ENCODE measurements at regions not wholly inside any gene's neighbourhood (a gene's known extent, or its start where the extent isn't known, plus 50 kb on each side); places are given as distances from the start of the nearest gene placed in this dataset.

DNA sequence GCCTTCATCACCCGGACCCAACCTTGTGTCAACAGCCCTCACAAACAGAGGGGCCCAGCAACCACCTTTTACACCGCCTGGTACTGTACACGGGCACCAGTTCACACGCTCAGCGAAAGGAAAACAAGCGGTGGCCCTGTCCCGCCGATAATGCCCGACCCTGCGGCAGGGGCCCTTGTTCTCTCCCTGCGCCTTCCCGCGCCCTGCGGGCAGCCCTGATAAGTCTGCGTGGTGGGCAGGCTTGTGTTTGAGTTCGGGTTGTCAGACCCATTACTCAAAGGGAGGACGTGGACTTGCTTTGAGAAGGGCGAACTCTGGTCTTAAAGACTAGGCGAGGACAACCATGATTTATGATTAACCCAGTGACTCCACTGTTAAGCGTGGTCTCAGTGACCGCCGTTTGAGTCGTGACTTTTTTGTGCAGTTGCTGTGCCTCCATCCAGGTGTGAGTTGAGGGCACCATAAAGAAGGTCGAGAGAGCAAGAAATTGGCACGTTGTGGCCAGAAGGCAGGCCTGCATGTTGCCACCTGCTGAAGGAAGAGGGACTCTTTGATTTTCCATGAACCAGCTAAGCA is 167.4 kb upstream of the GATA6 start (continued):
- TF ChIP-seq, protein P1, sequence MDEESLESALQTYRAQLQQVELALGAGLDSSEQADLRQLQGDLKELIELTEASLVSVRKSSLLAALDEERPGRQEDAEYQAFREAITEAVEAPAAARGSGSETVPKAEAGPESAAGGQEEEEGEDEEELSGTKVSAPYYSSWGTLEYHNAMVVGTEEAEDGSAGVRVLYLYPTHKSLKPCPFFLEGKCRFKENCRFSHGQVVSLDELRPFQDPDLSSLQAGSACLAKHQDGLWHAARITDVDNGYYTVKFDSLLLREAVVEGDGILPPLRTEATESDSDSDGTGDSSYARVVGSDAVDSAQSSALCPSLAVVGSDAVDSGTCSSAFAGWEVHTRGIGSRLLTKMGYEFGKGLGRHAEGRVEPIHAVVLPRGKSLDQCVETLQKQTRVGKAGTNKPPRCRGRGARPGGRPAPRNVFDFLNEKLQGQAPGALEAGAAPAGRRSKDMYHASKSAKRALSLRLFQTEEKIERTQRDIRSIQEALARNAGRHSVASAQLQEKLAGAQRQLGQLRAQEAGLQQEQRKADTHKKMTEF (CRISPR knock-in tag; IDR thresholded peaks at IDR 0.05), result peak; percentile 56; the same call in 1 of the 2 replicates
- TF ChIP-seq, protein P2, sequence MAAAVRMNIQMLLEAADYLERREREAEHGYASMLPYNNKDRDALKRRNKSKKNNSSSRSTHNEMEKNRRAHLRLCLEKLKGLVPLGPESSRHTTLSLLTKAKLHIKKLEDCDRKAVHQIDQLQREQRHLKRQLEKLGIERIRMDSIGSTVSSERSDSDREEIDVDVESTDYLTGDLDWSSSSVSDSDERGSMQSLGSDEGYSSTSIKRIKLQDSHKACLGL (CRISPR knock-in tag; IDR thresholded peaks at IDR 0.05), result no peak
- TF ChIP-seq ZNF768 (CRISPR knock-in tag; IDR thresholded peaks at IDR 0.05), result peak; percentile 53
- no peak for TF ChIP-seq KAT2B (IDR thresholded peaks at IDR 0.05; ENCODE audit: borderline replicate concordance, low read depth, low read length)
- TF ChIP-seq ZMYM4 (CRISPR knock-in tag; IDR thresholded peaks at IDR 0.05), result peak; percentile 85
- TF ChIP-seq, protein P3, sequence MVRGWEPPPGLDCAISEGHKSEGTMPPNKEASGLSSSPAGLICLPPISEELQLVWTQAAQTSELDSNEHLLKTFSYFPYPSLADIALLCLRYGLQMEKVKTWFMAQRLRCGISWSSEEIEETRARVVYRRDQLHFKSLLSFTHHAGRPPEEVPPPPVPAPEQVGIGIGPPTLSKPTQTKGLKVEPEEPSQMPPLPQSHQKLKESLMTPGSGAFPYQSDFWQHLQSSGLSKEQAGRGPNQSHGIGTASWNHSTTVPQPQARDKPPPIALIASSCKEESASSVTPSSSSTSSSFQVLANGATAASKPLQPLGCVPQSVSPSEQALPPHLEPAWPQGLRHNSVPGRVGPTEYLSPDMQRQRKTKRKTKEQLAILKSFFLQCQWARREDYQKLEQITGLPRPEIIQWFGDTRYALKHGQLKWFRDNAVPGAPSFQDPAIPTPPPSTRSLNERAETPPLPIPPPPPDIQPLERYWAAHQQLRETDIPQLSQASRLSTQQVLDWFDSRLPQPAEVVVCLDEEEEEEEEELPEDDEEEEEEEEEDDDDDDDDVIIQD (CRISPR knock-in tag; IDR thresholded peaks at IDR 0.05; ENCODE audit: low read depth), result peak; percentile 34; the same call in 1 of the 2 replicates
- peak in 1 of 2 experiments; percentile 54; a peak in 2 of 4 replicates for TF ChIP-seq POLR2A (IDR thresholded peaks at IDR 0.05; ENCODE audit: insufficient read depth in 1 of 2, low read depth in 2 of 2, low read length in 2 of 2)
- TF ChIP-seq ZNF605 (CRISPR knock-in tag; IDR thresholded peaks at IDR 0.05), result peak; percentile 58; the same call in 1 of the 2 replicates
- 0 out of 2 replicates have a peak, but pooled peaks have one; percentile 50 for TF ChIP-seq ZNF124 (CRISPR knock-in tag; IDR thresholded peaks at IDR 0.05)
- TF ChIP-seq, protein P4, sequence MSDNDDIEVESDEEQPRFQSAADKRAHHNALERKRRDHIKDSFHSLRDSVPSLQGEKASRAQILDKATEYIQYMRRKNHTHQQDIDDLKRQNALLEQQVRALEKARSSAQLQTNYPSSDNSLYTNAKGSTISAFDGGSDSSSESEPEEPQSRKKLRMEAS (IDR thresholded peaks at IDR 0.05), result peak; percentile 78
- TF ChIP-seq GABPB1 (CRISPR knock-in tag; IDR thresholded peaks at IDR 0.05), result peak; percentile 27
- TF ChIP-seq ZMYM3 (CRISPR knock-in tag; IDR thresholded peaks at IDR 0.05), result peak; percentile 81; the same call in 1 of the 2 replicates
- TF ChIP-seq, protein P5, sequence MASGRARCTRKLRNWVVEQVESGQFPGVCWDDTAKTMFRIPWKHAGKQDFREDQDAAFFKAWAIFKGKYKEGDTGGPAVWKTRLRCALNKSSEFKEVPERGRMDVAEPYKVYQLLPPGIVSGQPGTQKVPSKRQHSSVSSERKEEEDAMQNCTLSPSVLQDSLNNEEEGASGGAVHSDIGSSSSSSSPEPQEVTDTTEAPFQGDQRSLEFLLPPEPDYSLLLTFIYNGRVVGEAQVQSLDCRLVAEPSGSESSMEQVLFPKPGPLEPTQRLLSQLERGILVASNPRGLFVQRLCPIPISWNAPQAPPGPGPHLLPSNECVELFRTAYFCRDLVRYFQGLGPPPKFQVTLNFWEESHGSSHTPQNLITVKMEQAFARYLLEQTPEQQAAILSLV (CRISPR knock-in tag; IDR thresholded peaks at IDR 0.05; ENCODE audit: borderline replicate concordance), result peak; percentile 49; the same call in 1 of the 2 replicates
- TF ChIP-seq ZNF501 (CRISPR knock-in tag; IDR thresholded peaks at IDR 0.05), result peak; percentile 84
- no peak for TF ChIP-seq ZSCAN20 (CRISPR knock-in tag; IDR thresholded peaks at IDR 0.05; ENCODE audit: borderline replicate concordance)
- 0 out of 2 replicates have a peak, but pooled peaks have one; percentile 42 for TF ChIP-seq HOXA9 (CRISPR knock-in tag; IDR thresholded peaks at IDR 0.05; ENCODE audit: borderline replicate concordance)
- TF ChIP-seq SAP130 (CRISPR knock-in tag; IDR thresholded peaks at IDR 0.05; ENCODE audit: low read depth), result peak; percentile 15; the same call in 1 of the 2 replicates
- TF ChIP-seq, protein P6, sequence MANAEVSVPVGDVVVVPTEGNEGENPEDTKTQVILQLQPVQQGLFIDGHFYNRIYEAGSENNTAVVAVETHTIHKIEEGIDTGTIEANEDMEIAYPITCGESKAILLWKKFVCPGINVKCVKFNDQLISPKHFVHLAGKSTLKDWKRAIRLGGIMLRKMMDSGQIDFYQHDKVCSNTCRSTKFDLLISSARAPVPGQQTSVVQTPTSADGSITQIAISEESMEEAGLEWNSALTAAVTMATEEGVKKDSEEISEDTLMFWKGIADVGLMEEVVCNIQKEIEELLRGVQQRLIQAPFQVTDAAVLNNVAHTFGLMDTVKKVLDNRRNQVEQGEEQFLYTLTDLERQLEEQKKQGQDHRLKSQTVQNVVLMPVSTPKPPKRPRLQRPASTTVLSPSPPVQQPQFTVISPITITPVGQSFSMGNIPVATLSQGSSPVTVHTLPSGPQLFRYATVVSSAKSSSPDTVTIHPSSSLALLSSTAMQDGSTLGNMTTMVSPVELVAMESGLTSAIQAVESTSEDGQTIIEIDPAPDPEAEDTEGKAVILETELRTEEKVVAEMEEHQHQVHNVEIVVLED (CRISPR knock-in tag; IDR thresholded peaks at IDR 0.05; ENCODE audit: borderline replicate concordance), result peak; percentile 47; the same call in 1 of the 2 replicates
- TF ChIP-seq MIER3 (CRISPR knock-in tag; IDR thresholded peaks at IDR 0.05; ENCODE audit: borderline replicate concordance), result peak; percentile 23; the same call in 1 of the 2 replicates
- TF ChIP-seq, protein P7, sequence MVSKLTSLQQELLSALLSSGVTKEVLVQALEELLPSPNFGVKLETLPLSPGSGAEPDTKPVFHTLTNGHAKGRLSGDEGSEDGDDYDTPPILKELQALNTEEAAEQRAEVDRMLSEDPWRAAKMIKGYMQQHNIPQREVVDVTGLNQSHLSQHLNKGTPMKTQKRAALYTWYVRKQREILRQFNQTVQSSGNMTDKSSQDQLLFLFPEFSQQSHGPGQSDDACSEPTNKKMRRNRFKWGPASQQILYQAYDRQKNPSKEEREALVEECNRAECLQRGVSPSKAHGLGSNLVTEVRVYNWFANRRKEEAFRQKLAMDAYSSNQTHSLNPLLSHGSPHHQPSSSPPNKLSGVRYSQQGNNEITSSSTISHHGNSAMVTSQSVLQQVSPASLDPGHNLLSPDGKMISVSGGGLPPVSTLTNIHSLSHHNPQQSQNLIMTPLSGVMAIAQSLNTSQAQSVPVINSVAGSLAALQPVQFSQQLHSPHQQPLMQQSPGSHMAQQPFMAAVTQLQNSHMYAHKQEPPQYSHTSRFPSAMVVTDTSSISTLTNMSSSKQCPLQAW (CRISPR knock-in tag; IDR thresholded peaks at IDR 0.05), result peak; percentile 95
- TF ChIP-seq SNAPC2 (CRISPR knock-in tag; IDR thresholded peaks at IDR 0.05), result peak; percentile 45; the same call in 1 of the 2 replicates
